SK-N-SH (cell line): ENCODE measurements at regions not wholly inside any gene's neighbourhood (a gene's known extent, or its start where the extent isn't known, plus 50 kb on each side); places are given as distances from the start of the nearest gene placed in this dataset.
"Not testable (repeated sequence)": the region's sequence is repeated elsewhere in the genome, so short reads cannot be mapped to it uniquely, and the experiment has no call there.

ENCODE experiments used
- CTCF ChIP-seq: fragments of 200-600 bp; sonication (generic); IDR thresholded peaks from 2 replicates; pipeline ENCODE4 v1.6.1; 2017; ENCODE audit warnings: antibody characterized with exemption, mild to moderate bottlenecking, moderate library complexity
- REST ChIP-seq: IDR thresholded peaks from 2 replicates; pipeline ENCODE4 v1.6.1; 2012; ENCODE audit warnings: mild to moderate bottlenecking, low read depth, low read length, moderate library complexity
- USF2 ChIP-seq: fragments of 150-350 bp; IDR thresholded peaks from 2 replicates; pipeline ENCODE4 v1.6.1; 2017; ENCODE audit warnings: antibody characterized with exemption, low read length, low read depth, borderline replicate concordance

GRCh38 chr22:11630386-11631084, 3897.5 kb upstream of the OR11H1 start:
- TF ChIP-seq CTCF, REST, USF2: not testable (repeated sequence)
